OCI-LY1 (cell line): ENCODE measurements at regions not wholly inside any gene's neighbourhood (a gene's known extent, or its start where the extent isn't known, plus 50 kb on each side); places are given as distances from the start of the nearest gene placed in this dataset.

Experiments
- H2AFZ ChIP-seq: fragments of 200-600 bp; sonication (generic), shearing (Covaris generic); 2 replicates; pipeline ENCODE4 v1.6.0; 2014; ENCODE audit warnings: antibody characterized with exemption, mild to moderate bottlenecking, low read length
- H3F3A ChIP-seq: fragments of 200-600 bp; sonication (generic), shearing (Covaris generic); 2 replicates; pipeline ENCODE4 v1.6.0; 2014; ENCODE audit warnings: mild to moderate bottlenecking, antibody characterized with exemption, low read length, moderate library complexity; ENCODE audit not compliant: insufficient read depth
- H3K27ac ChIP-seq: fragments of 200-600 bp; sonication (generic); 2 replicates; pipeline ENCODE4 v1.5.1; 2014; ENCODE audit warnings: low read length, mixed run types, mild to moderate bottlenecking, low read depth; ENCODE audit not compliant: poor library complexity, severe bottlenecking
- H3K27me3 ChIP-seq: fragments of 200-600 bp; sonication (generic); 2 replicates; pipeline ENCODE4 v1.6.0; 2014; ENCODE audit warnings: antibody characterized with exemption, mild to moderate bottlenecking, low read length, moderate library complexity; ENCODE audit not compliant: insufficient read depth
- H3K36me3 ChIP-seq: fragments of 200-600 bp; sonication (generic); 2 replicates; pipeline ENCODE4 v1.6.1; 2014; ENCODE audit warnings: mild to moderate bottlenecking, antibody characterized with exemption, low read length, moderate library complexity, mixed read lengths; ENCODE audit not compliant: insufficient read depth
- H3K4me1 ChIP-seq: fragments of 200-600 bp; sonication (generic); 2 replicates; pipeline ENCODE4 v1.5.1; 2014; ENCODE audit warnings: mild to moderate bottlenecking, low read length, moderate library complexity; ENCODE audit not compliant: insufficient read depth, severe bottlenecking
- H3K4me2 ChIP-seq: fragments of 200-600 bp; sonication (generic), shearing (Covaris generic); 2 replicates; pipeline ENCODE4 v1.6.1; 2014; ENCODE audit warnings: low read length
- H3K4me3 ChIP-seq: fragments of 200-600 bp; sonication (generic); 2 replicates; pipeline ENCODE4 v1.5.1; 2014; ENCODE audit warnings: low read length, low read depth, mild to moderate bottlenecking, mixed read lengths; ENCODE audit not compliant: poor library complexity, severe bottlenecking
- H3K79me2 ChIP-seq: fragments of 200-600 bp; shearing (Covaris generic); 2 replicates; pipeline ENCODE4 v1.6.1; 2016; ENCODE audit warnings: mixed run types, low read length, mixed read lengths; ENCODE audit not compliant: insufficient read depth
- H3K9ac ChIP-seq: fragments of 200-600 bp; sonication (generic), shearing (Covaris generic); 2 replicates; pipeline ENCODE4 v1.6.1; 2014; ENCODE audit warnings: mild to moderate bottlenecking, low read length, mixed read lengths
- H3K9me2 ChIP-seq: fragments of 200-600 bp; sonication (generic), shearing (Covaris generic); 2 replicates; pipeline ENCODE4 v1.6.1; 2014; ENCODE audit warnings: low read depth, mild to moderate bottlenecking, low read length, mixed read lengths
- H3K9me3 ChIP-seq: fragments of 200-600 bp; shearing (Covaris generic); 2 replicates; pipeline ENCODE4 v1.6.1; 2014; ENCODE audit warnings: low read length, mixed read lengths
- H4K20me1 ChIP-seq: fragments of 200-600 bp; sonication (generic), shearing (Covaris generic); 2 replicates; pipeline ENCODE4 v1.6.0; 2016; ENCODE audit warnings: mild to moderate bottlenecking, low read length; ENCODE audit not compliant: insufficient read depth
- EZH2 ChIP-seq: fragments of 200-600 bp; sonication (generic), shearing (Covaris generic); IDR thresholded peaks from 2 replicates; pipeline ENCODE4 v1.8.0; 2017; ENCODE audit warnings: borderline replicate concordance, mixed run types, mild to moderate bottlenecking, antibody characterized with exemption, low read length, moderate library complexity, mixed read lengths
- TF ChIP-seq, protein P1 (sequence below): fragments of 200-600 bp; sonication (generic), shearing (Covaris generic); IDR thresholded peaks from 2 replicates; pipeline ENCODE4 v1.5.1; 2017; ENCODE audit warnings: mild to moderate bottlenecking, antibody characterized with exemption, low read length, moderate library complexity, mixed read lengths

DNA sequence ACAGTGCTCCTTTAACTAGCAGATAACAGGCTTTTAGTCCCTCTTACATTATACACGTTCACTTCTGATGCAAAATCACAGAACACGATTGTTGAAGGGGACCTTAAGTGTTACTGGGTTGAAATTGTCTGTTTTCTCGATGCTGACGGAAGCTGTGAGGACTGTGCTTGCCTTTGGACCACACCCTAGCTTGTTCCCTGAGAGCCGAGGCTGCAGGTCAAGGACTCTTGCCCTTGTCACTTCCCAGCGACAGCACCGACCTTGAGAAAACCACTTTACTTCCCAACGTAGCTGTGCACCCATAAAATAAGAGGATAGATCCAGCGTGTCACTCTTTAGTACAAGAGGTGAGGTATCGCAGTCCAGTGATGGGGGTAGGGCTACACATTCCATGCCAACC is 701.0 kb downstream of the DCDC2C start:
- H3K27ac ChIP-seq, result no peak overlapping the region
- no peaks in the 10 kb centered on the region for H3K79me2 ChIP-seq
- H3K36me3 ChIP-seq, result no peaks in the 10 kb centered on the region
- no peaks in the 10 kb centered on the region for H3K27me3 ChIP-seq
- no peak overlapping the region for H3K4me3 ChIP-seq
- H3K4me1 ChIP-seq, result no peaks in the 10 kb centered on the region
- no peak overlapping the region for H2AFZ ChIP-seq
- H3K9ac ChIP-seq, result no peak overlapping the region
- no peaks in the 10 kb centered on the region for H4K20me1 ChIP-seq
- H3F3A ChIP-seq, result no peaks in the 10 kb centered on the region
- TF ChIP-seq EZH2, result no peak
- TF ChIP-seq, protein P1, sequence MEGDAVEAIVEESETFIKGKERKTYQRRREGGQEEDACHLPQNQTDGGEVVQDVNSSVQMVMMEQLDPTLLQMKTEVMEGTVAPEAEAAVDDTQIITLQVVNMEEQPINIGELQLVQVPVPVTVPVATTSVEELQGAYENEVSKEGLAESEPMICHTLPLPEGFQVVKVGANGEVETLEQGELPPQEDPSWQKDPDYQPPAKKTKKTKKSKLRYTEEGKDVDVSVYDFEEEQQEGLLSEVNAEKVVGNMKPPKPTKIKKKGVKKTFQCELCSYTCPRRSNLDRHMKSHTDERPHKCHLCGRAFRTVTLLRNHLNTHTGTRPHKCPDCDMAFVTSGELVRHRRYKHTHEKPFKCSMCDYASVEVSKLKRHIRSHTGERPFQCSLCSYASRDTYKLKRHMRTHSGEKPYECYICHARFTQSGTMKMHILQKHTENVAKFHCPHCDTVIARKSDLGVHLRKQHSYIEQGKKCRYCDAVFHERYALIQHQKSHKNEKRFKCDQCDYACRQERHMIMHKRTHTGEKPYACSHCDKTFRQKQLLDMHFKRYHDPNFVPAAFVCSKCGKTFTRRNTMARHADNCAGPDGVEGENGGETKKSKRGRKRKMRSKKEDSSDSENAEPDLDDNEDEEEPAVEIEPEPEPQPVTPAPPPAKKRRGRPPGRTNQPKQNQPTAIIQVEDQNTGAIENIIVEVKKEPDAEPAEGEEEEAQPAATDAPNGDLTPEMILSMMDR, result no peak
- H3K9me2 ChIP-seq, result no peaks in the 10 kb centered on the region
- no peak overlapping the region for H3K4me2 ChIP-seq
- H3K9me3 ChIP-seq, result no peaks in the 10 kb centered on the region

DNA sequence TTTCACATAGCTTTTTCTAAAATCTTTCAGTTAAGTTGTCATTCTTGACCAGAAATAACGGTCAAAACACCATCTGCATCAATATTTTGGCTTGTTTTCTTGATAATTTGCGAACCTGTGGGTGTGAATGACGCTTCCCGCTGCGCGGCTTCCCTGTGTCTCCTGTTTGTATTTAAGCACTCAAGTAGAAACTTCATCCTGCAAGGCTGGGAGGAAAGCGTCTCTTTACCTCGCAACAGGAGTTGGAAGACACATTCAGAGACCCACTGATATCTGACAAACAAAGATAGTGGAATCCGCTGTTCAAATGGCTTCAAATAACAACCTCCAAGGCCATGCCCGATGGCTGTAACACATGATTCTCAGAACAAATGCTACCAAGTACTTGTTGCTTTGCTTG is 704.9 kb downstream of the DCDC2C start:
- Histone ChIP-seq H3K9ac (no peak overlapping the region), H3K27ac (no peak overlapping the region), H3K9me3 (no peaks in the 10 kb centered on the region), H3K9me2 (no peaks in the 10 kb centered on the region), H4K20me1 (no peaks in the 10 kb centered on the region), H3K79me2 (no peaks in the 10 kb centered on the region), H3F3A (no peaks in the 10 kb centered on the region), H2AFZ (no peak overlapping the region), H3K4me3 (no peak overlapping the region), H3K4me2 (no peak overlapping the region), H3K36me3 (no peaks in the 10 kb centered on the region), H3K4me1 (no peaks in the 10 kb centered on the region), H3K27me3 (no peaks in the 10 kb centered on the region)
- TF ChIP-seq EZH2, result no peak
- TF ChIP-seq, protein P1, result no peak

DNA sequence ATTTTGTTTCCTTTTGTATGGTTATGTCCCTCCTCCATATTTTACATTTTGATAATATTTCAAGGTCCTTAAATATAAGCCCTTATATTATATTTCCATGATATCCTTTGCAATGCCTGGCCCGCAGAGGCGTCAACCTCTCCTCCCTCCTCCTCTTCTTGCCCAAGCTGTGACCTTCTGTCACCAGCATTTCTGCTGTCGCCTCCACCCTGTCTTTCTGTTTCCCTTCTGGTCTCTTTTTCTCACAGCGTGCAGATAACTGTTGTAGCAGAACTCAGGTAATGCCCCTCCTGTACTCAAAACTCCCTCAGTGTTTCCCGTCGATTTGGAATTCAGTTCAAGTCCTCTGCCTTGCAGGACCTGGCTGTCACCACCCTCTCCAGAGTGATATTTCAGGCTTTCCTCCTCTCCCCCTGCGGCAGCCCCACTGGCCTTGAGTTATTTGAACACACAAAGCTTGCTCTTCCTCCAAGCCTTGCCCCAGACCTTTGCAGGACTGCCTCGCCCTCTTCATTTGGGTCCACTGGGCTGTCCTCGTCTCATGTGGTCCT is 709.3 kb downstream of the DCDC2C start:
- Histone ChIP-seq H3K27ac (no peak overlapping the region), H3K9ac (no peak overlapping the region), H3K79me2 (no peaks in the 10 kb centered on the region), H2AFZ (no peak overlapping the region), H3K9me3 (no peaks in the 10 kb centered on the region), H3K9me2 (no peaks in the 10 kb centered on the region), H3K4me1 (no peaks in the 10 kb centered on the region), H3K4me2 (no peak overlapping the region), H3K4me3 (no peak overlapping the region), H3K36me3 (no peaks in the 10 kb centered on the region), H4K20me1 (no peaks in the 10 kb centered on the region), H3K27me3 (no peaks in the 10 kb centered on the region), H3F3A (no peaks in the 10 kb centered on the region)
- TF ChIP-seq, protein P1, result no peak
- no peak for TF ChIP-seq EZH2
